SK-N-SH (cell line): ENCODE measurements at regions not wholly inside any gene's neighbourhood (a gene's known extent, or its start where the extent isn't known, plus 50 kb on each side); places are given as distances from the start of the nearest gene placed in this dataset.

ENCODE experiments used
- CHD2 ChIP-seq: fragments of 150-350 bp; IDR thresholded peaks from 2 replicates; pipeline ENCODE4 v1.6.1; 2018; ENCODE audit warnings: low read length; ENCODE audit not compliant: partially characterized antibody
- EP300 ChIP-seq, 2 experiments: IDR thresholded peaks; 2 replicates each; pipeline versions ENCODE4 v1.4.0 to v1.6.1; 2012; ENCODE audit warnings: borderline replicate concordance in 1 of 2, low read depth in 1 of 2, low read length in 1 of 2
- POLR2AphosphoS5 ChIP-seq: IDR thresholded peaks from 2 replicates; pipeline ENCODE4 v1.6.1; 2012; ENCODE audit warnings: low read depth, low read length
- RAD21 ChIP-seq: IDR thresholded peaks from 2 replicates; pipeline ENCODE4 v1.6.1; 2012; ENCODE audit warnings: mild to moderate bottlenecking, low read length
- SMC3 ChIP-seq: IDR thresholded peaks from 2 replicates; pipeline ENCODE4 v1.6.1; 2012; ENCODE audit warnings: low read depth, low read length, improper control_type of control experiment
- YY1 ChIP-seq: IDR thresholded peaks from 2 replicates; pipeline ENCODE4 v1.4.0; 2012; ENCODE audit warnings: low read depth, mild to moderate bottlenecking
- TF ChIP-seq, protein P1 (sequence below): fragments of 200-600 bp; sonication (generic); IDR thresholded peaks from 2 replicates; pipeline ENCODE4 v1.6.1; 2017; ENCODE audit warnings: antibody characterized with exemption, mild to moderate bottlenecking, moderate library complexity
- TF ChIP-seq, protein P2 (sequence below): IDR thresholded peaks from 2 replicates; pipeline ENCODE4 v1.6.1; 2012; ENCODE audit warnings: mild to moderate bottlenecking, low read depth, low read length, moderate library complexity

DNA sequence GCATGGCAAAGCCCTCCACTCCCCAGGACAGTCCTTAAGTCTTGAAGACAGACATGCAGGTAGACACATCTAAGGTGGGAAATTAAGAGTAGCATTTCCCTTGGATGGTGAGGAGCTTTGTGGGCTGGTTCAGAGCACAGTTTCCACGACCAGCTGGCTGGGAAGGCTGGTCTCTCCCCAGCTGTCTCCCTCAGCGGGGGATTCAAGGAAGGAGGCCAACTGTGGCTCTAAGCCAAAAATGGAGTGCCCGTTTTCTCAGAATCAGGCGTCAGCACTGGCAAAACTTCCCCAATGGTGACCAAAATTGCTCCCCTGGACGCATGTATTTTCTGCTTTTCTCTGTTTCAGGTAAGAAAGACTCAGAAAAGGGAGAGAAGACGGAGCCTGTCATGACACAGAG is 230.6 kb upstream of the FZD8 start:
- TF ChIP-seq, protein P1, sequence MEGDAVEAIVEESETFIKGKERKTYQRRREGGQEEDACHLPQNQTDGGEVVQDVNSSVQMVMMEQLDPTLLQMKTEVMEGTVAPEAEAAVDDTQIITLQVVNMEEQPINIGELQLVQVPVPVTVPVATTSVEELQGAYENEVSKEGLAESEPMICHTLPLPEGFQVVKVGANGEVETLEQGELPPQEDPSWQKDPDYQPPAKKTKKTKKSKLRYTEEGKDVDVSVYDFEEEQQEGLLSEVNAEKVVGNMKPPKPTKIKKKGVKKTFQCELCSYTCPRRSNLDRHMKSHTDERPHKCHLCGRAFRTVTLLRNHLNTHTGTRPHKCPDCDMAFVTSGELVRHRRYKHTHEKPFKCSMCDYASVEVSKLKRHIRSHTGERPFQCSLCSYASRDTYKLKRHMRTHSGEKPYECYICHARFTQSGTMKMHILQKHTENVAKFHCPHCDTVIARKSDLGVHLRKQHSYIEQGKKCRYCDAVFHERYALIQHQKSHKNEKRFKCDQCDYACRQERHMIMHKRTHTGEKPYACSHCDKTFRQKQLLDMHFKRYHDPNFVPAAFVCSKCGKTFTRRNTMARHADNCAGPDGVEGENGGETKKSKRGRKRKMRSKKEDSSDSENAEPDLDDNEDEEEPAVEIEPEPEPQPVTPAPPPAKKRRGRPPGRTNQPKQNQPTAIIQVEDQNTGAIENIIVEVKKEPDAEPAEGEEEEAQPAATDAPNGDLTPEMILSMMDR = no peak
- TF ChIP-seq YY1 (no peak), CHD2 (no peak), POLR2AphosphoS5 (no peak), EP300 (IDR thresholded peaks at IDR 0.05; ENCODE audit: borderline replicate concordance in 1 of 2, low read depth in 1 of 2, low read length in 1 of 2) (no peak), SMC3 (no peak), RAD21 (no peak)
- TF ChIP-seq, protein P2, sequence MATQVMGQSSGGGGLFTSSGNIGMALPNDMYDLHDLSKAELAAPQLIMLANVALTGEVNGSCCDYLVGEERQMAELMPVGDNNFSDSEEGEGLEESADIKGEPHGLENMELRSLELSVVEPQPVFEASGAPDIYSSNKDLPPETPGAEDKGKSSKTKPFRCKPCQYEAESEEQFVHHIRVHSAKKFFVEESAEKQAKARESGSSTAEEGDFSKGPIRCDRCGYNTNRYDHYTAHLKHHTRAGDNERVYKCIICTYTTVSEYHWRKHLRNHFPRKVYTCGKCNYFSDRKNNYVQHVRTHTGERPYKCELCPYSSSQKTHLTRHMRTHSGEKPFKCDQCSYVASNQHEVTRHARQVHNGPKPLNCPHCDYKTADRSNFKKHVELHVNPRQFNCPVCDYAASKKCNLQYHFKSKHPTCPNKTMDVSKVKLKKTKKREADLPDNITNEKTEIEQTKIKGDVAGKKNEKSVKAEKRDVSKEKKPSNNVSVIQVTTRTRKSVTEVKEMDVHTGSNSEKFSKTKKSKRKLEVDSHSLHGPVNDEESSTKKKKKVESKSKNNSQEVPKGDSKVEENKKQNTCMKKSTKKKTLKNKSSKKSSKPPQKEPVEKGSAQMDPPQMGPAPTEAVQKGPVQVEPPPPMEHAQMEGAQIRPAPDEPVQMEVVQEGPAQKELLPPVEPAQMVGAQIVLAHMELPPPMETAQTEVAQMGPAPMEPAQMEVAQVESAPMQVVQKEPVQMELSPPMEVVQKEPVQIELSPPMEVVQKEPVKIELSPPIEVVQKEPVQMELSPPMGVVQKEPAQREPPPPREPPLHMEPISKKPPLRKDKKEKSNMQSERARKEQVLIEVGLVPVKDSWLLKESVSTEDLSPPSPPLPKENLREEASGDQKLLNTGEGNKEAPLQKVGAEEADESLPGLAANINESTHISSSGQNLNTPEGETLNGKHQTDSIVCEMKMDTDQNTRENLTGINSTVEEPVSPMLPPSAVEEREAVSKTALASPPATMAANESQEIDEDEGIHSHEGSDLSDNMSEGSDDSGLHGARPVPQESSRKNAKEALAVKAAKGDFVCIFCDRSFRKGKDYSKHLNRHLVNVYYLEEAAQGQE = no peak
